SK-N-SH (cell line): ENCODE measurements at regions not wholly inside any gene's neighbourhood (a gene's known extent, or its start where the extent isn't known, plus 50 kb on each side); places are given as distances from the start of the nearest gene placed in this dataset.

ENCODE experiments used
- CTCF ChIA-PET: fragments of 300-600, 350-600 bp; formaldehyde crosslinking; extraction: SDS; loops from one replicate; lab custom pipeline; 2021; lab: Yijun Ruan, JAX
- POLR2A ChIA-PET: fragments of 350-600 bp; sonication (Branson Sonifier 250); formaldehyde crosslinking; extraction: SDS; loops from one replicate; lab custom pipeline; 2020; ENCODE audit warnings: antibody characterized with exemption, inconsistent platforms; lab: Yijun Ruan, JAX
- DNase-seq: peaks from one replicate; pipeline ENCODE4 v3.0.0; 2012
- H2AFZ ChIP-seq: fragments of 200-600 bp; sonication (generic); 2 replicates; pipeline ENCODE4 v1.8.1; 2016; ENCODE audit warnings: antibody characterized with exemption, mild to moderate bottlenecking, low read depth
- H3F3A ChIP-seq: fragments of 200-600 bp; sonication (generic); replicated peaks from 2 replicates; pipeline ENCODE3; 2016; ENCODE audit warnings: antibody characterized with exemption, mild to moderate bottlenecking; ENCODE audit not compliant: insufficient read depth
- H3K27ac ChIP-seq, 2 experiments: fragments of 200-500 bp in 1 of 2; fragments of 200-600 bp in 1 of 2; sonication (Bioruptor generic) in 1 of 2; sonication (generic), shearing (Covaris generic) in 1 of 2; 2 replicates each; pipeline versions ENCODE4 v1.5.1 to v1.6.1; 2014 to 2016; ENCODE audit warnings: low read depth in 2 of 2, inconsistent platforms in 1 of 2, low read length in 1 of 2, mild to moderate bottlenecking in 1 of 2, mixed read lengths in 1 of 2
- H3K27me3 ChIP-seq: fragments of 200-600 bp; sonication (generic), shearing (Covaris generic); 2 replicates; pipeline ENCODE4 v1.6.1; 2016; ENCODE audit warnings: mixed run types; ENCODE audit not compliant: insufficient read depth
- H3K36me3 ChIP-seq, 2 experiments: fragments of 200-500 bp in 1 of 2; fragments of 200-600 bp in 1 of 2; sonication (Bioruptor generic) in 1 of 2; sonication (generic) in 1 of 2; replicated peaks in 1 of 2; 2 replicates each; pipeline versions ENCODE3 to v1.5.1; 2014 to 2016; ENCODE audit warnings: low read length in 1 of 2, mild to moderate bottlenecking in 1 of 2; ENCODE audit not compliant: insufficient read depth in 2 of 2, control insufficient read depth in 1 of 2
- H3K4me1 ChIP-seq, 2 experiments: fragments of 200-500 bp in 1 of 2; fragments of 200-600 bp in 1 of 2; sonication (Bioruptor generic) in 1 of 2; sonication (generic), shearing (Covaris generic) in 1 of 2; 2 replicates each; pipeline versions ENCODE4 v1.5.1 to v1.6.1; 2014 to 2016; ENCODE audit warnings: low read depth in 1 of 2, low read length in 1 of 2, mixed run types in 1 of 2; ENCODE audit not compliant: insufficient read depth in 2 of 2, control insufficient read depth in 1 of 2
- H3K4me2 ChIP-seq: fragments of 200-600 bp; sonication (generic), shearing (Covaris generic); 2 replicates; pipeline ENCODE4 v1.6.1; 2017; ENCODE audit warnings: mixed run types
- H3K4me3 ChIP-seq, 2 experiments: fragments of 200-500 bp in 1 of 2; fragments of 200-600 bp in 1 of 2; sonication (Bioruptor generic) in 1 of 2; sonication (generic), shearing (Covaris generic) in 1 of 2; 2 replicates each; pipeline versions ENCODE4 v1.5.1 to v1.8.1; 2014 to 2016; ENCODE audit warnings: low read depth in 2 of 2, inconsistent platforms in 1 of 2, low read length in 1 of 2, mild to moderate bottlenecking in 1 of 2, mixed read lengths in 1 of 2, moderate library complexity in 1 of 2
- H3K79me2 ChIP-seq: fragments of 200-600 bp; sonication (generic); 2 replicates; pipeline ENCODE4 v1.8.1; 2017; ENCODE audit warnings: mild to moderate bottlenecking; ENCODE audit not compliant: insufficient read depth
- H3K9ac ChIP-seq: fragments of 200-600 bp; sonication (generic); 2 replicates; pipeline ENCODE4 v1.6.1; 2017; ENCODE audit warnings: mixed run types
- H3K9me2 ChIP-seq: fragments of 200-600 bp; sonication (generic); 2 replicates; pipeline ENCODE4 v1.6.1; 2017; ENCODE audit warnings: mixed run types
- H3K9me3 ChIP-seq: fragments of 200-600 bp; sonication (generic); 2 replicates; pipeline ENCODE4 v1.6.1; 2017; ENCODE audit warnings: mixed run types, mild to moderate bottlenecking, moderate library complexity
- H4K20me1 ChIP-seq: fragments of 200-600 bp; sonication (generic); 2 replicates; pipeline ENCODE4 v1.6.1; 2017; ENCODE audit warnings: mild to moderate bottlenecking, mixed run types; ENCODE audit not compliant: insufficient read depth
- CHD2 ChIP-seq: fragments of 150-350 bp; IDR thresholded peaks from 2 replicates; pipeline ENCODE4 v1.6.1; 2018; ENCODE audit warnings: low read length; ENCODE audit not compliant: partially characterized antibody
- EP300 ChIP-seq, 2 experiments: IDR thresholded peaks; 2 replicates each; pipeline versions ENCODE4 v1.4.0 to v1.6.1; 2012; ENCODE audit warnings: borderline replicate concordance in 1 of 2, low read depth in 1 of 2, low read length in 1 of 2
- EZH2phosphoT487 ChIP-seq: fragments of 200-600 bp; sonication (generic); IDR thresholded peaks from 2 replicates; pipeline ENCODE4 v1.6.1; 2017; ENCODE audit warnings: low read depth, mixed run types, mild to moderate bottlenecking, antibody characterized with exemption, moderate library complexity, borderline replicate concordance
- FOXJ3 ChIP-seq: sonication (generic); formaldehyde crosslinking; IDR thresholded peaks from 2 replicates; pipeline ENCODE4 v1.5.1; 2020; ENCODE audit warnings: mild to moderate bottlenecking, missing genetic modification reagents
- GABPA ChIP-seq: IDR thresholded peaks from 2 replicates; pipeline ENCODE4 v1.4.0; 2012; ENCODE audit warnings: low read depth, mild to moderate bottlenecking
- GATA2 ChIP-seq: sonication (generic); formaldehyde crosslinking; IDR thresholded peaks from 2 replicates; pipeline ENCODE4 v1.5.0; 2020; ENCODE audit warnings: mild to moderate bottlenecking, missing genetic modification reagents
- JUND ChIP-seq: IDR thresholded peaks from 2 replicates; pipeline ENCODE4 v1.4.0; 2012
- MEF2A ChIP-seq: IDR thresholded peaks from 2 replicates; pipeline ENCODE4 v1.4.0; 2012; ENCODE audit warnings: low read depth, borderline replicate concordance
- NFIC ChIP-seq: IDR thresholded peaks from 2 replicates; pipeline ENCODE4 v1.4.0; 2012; ENCODE audit warnings: borderline replicate concordance
- NRF1 ChIP-seq: IDR thresholded peaks from 2 replicates; pipeline ENCODE4 v1.6.1; 2012; ENCODE audit warnings: low read depth, mild to moderate bottlenecking, low read length
- RAD21 ChIP-seq: IDR thresholded peaks from 2 replicates; pipeline ENCODE4 v1.6.1; 2012; ENCODE audit warnings: mild to moderate bottlenecking, low read length
- RXRA ChIP-seq: IDR thresholded peaks from 2 replicates; pipeline ENCODE4 v1.4.0; 2012; ENCODE audit warnings: low read depth, mild to moderate bottlenecking, borderline replicate concordance
- SIN3A ChIP-seq: IDR thresholded peaks from 2 replicates; pipeline ENCODE4 v1.6.1; 2012; ENCODE audit warnings: low read depth, mild to moderate bottlenecking, low read length, moderate library complexity, borderline replicate concordance
- SMC3 ChIP-seq: IDR thresholded peaks from 2 replicates; pipeline ENCODE4 v1.6.1; 2012; ENCODE audit warnings: low read depth, low read length, improper control_type of control experiment
- TAF1 ChIP-seq: IDR thresholded peaks from 2 replicates; pipeline ENCODE4 v1.6.1; 2012; ENCODE audit warnings: low read depth, mild to moderate bottlenecking, low read length, moderate library complexity, borderline replicate concordance
- TEAD4 ChIP-seq: IDR thresholded peaks from 2 replicates; pipeline ENCODE4 v1.4.0; 2012; ENCODE audit warnings: mild to moderate bottlenecking, borderline replicate concordance; ENCODE audit not compliant: insufficient read depth
- YY1 ChIP-seq: IDR thresholded peaks from 2 replicates; pipeline ENCODE4 v1.4.0; 2012; ENCODE audit warnings: low read depth, mild to moderate bottlenecking
- WGBS: methylation state at CpG from one replicate; pipeline ENCODE4 v1.1.6; 2017; ENCODE audit warnings: low lambda C conversion rate; 5-methylcytosine and 5-hydroxymethylcytosine counted together
- TF ChIP-seq, protein P1 (sequence below): IDR thresholded peaks from 2 replicates; pipeline ENCODE4; 2012
- TF ChIP-seq, protein P2 (sequence below): fragments of 200-600 bp; sonication (generic); IDR thresholded peaks from 2 replicates; pipeline ENCODE4 v1.6.1; 2017; ENCODE audit warnings: antibody characterized with exemption, mild to moderate bottlenecking, moderate library complexity
- TF ChIP-seq, protein P3 (sequence below): IDR thresholded peaks from 2 replicates; pipeline ENCODE4 v1.4.0; 2012; ENCODE audit warnings: low read depth
- TF ChIP-seq, protein P4 (sequence below): IDR thresholded peaks from 2 replicates; pipeline ENCODE4 v1.4.0; 2012; ENCODE audit warnings: low read depth, borderline replicate concordance
- TF ChIP-seq, protein P5 (sequence below): IDR thresholded peaks from 2 replicates; pipeline ENCODE4 v1.6.1; 2012; ENCODE audit warnings: mild to moderate bottlenecking, low read depth, low read length, moderate library complexity
- TF ChIP-seq, protein P6 (sequence below): IDR thresholded peaks from 2 replicates; pipeline ENCODE4 v1.4.0; 2012; ENCODE audit warnings: low read depth, borderline replicate concordance

DNA sequence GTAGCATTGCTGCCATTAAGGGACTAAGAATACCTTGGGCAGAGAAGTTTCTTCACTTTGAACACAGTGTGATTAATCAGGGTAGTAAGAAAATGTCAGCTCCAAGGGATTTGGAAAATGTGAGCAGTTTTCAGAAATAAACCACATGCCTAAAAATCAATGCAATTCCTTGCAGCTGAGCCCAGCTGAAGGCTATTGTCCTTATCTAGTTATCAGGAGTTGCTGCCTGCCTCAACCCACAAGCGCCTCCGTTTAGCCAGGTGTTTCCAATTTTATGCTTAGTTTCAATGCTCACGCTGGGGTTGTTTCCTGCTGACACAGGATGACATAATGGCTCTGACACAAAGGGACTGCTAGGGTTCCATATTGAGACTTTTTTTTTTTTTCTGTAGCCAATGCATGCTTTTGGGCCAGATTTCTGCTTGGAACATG, 132.3 kb upstream of the ANK3 start:
- Histone ChIP-seq H3K27ac (peak overlapping the region; percentile 53 to 98), H3K4me2 (peak overlapping the region; percentile 7; the same call in 1 of the 2 replicates), H3K9ac (peak overlapping the region; percentile 26; the same call in 1 of the 2 replicates), H3K27me3 (no peaks in the 10 kb centered on the region), H4K20me1 (no peaks in the 10 kb centered on the region), H3K79me2 (no peaks in the 10 kb centered on the region), H3K4me3 (no peak overlapping the region; a peak in 1 of 4 replicates), H3F3A (peaks cover 32% of the 10 kb centered on the region), H2AFZ (peak overlapping the region; percentile 38; the same call in 1 of the 2 replicates), H3K4me1 (peaks cover 35% of the 10 kb centered on the region in 2 experiments; a peak in 3 of 4 replicates), H3K9me2 (no peaks in the 10 kb centered on the region), H3K9me3 (no peaks in the 10 kb centered on the region), H3K36me3 (no peaks in the 10 kb centered on the region)
- WGBS: 30% methylated on average over 3 of the region's 3 CpGs
- POLR2A ChIA-PET: no interaction called here
- peak; percentile 40 for DNase-seq
- CTCF ChIA-PET: interaction anchor here (1.4 to 1.8 kb wide), 3 partner anchors 10 to 125 kb away, joined by 4 to 6 read pairs (median 5); no protein-coding TSS in a partner anchor
- TF ChIP-seq MEF2A: peak; percentile 61
- TF ChIP-seq, protein P1, sequence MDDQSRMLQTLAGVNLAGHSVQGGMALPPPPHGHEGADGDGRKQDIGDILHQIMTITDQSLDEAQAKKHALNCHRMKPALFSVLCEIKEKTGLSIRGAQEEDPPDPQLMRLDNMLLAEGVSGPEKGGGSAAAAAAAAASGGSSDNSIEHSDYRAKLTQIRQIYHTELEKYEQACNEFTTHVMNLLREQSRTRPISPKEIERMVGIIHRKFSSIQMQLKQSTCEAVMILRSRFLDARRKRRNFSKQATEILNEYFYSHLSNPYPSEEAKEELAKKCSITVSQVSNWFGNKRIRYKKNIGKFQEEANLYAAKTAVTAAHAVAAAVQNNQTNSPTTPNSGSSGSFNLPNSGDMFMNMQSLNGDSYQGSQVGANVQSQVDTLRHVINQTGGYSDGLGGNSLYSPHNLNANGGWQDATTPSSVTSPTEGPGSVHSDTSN: peak; percentile 92
- TF ChIP-seq JUND: peak; percentile 93
- TF ChIP-seq TAF1: no peak
- 0 out of 2 replicates have a peak, but pooled peaks have one; percentile 87 for TF ChIP-seq SIN3A
- TF ChIP-seq SMC3: no peak
- TF ChIP-seq YY1: peak; percentile 63; the same call in 1 of the 2 replicates
- peak; percentile 94 for TF ChIP-seq TEAD4
- peak; percentile 85 for TF ChIP-seq NFIC
- TF ChIP-seq, protein P2, sequence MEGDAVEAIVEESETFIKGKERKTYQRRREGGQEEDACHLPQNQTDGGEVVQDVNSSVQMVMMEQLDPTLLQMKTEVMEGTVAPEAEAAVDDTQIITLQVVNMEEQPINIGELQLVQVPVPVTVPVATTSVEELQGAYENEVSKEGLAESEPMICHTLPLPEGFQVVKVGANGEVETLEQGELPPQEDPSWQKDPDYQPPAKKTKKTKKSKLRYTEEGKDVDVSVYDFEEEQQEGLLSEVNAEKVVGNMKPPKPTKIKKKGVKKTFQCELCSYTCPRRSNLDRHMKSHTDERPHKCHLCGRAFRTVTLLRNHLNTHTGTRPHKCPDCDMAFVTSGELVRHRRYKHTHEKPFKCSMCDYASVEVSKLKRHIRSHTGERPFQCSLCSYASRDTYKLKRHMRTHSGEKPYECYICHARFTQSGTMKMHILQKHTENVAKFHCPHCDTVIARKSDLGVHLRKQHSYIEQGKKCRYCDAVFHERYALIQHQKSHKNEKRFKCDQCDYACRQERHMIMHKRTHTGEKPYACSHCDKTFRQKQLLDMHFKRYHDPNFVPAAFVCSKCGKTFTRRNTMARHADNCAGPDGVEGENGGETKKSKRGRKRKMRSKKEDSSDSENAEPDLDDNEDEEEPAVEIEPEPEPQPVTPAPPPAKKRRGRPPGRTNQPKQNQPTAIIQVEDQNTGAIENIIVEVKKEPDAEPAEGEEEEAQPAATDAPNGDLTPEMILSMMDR: no peak
- TF ChIP-seq EZH2phosphoT487: no peak
- TF ChIP-seq NRF1: no peak
- peak; percentile 95 for TF ChIP-seq GATA2 (CRISPR knock-in tag)
- TF ChIP-seq, protein P3, sequence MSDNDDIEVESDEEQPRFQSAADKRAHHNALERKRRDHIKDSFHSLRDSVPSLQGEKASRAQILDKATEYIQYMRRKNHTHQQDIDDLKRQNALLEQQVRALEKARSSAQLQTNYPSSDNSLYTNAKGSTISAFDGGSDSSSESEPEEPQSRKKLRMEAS: peak; percentile 79
- peak; percentile 91 to 97 for TF ChIP-seq EP300 (IDR thresholded peaks at IDR 0.05; ENCODE audit: borderline replicate concordance in 1 of 2, low read depth in 1 of 2, low read length in 1 of 2)
- TF ChIP-seq FOXJ3 (CRISPR knock-in tag): no peak
- TF ChIP-seq RAD21: peak; percentile 3; the same call in 1 of the 2 replicates
- TF ChIP-seq, protein P4, sequence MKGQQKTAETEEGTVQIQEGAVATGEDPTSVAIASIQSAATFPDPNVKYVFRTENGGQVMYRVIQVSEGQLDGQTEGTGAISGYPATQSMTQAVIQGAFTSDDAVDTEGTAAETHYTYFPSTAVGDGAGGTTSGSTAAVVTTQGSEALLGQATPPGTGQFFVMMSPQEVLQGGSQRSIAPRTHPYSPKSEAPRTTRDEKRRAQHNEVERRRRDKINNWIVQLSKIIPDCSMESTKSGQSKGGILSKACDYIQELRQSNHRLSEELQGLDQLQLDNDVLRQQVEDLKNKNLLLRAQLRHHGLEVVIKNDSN: no peak
- peak; percentile 78; the same call in 1 of the 2 replicates for TF ChIP-seq RXRA
- TF ChIP-seq CHD2: peak; percentile 88
- TF ChIP-seq, protein P5, sequence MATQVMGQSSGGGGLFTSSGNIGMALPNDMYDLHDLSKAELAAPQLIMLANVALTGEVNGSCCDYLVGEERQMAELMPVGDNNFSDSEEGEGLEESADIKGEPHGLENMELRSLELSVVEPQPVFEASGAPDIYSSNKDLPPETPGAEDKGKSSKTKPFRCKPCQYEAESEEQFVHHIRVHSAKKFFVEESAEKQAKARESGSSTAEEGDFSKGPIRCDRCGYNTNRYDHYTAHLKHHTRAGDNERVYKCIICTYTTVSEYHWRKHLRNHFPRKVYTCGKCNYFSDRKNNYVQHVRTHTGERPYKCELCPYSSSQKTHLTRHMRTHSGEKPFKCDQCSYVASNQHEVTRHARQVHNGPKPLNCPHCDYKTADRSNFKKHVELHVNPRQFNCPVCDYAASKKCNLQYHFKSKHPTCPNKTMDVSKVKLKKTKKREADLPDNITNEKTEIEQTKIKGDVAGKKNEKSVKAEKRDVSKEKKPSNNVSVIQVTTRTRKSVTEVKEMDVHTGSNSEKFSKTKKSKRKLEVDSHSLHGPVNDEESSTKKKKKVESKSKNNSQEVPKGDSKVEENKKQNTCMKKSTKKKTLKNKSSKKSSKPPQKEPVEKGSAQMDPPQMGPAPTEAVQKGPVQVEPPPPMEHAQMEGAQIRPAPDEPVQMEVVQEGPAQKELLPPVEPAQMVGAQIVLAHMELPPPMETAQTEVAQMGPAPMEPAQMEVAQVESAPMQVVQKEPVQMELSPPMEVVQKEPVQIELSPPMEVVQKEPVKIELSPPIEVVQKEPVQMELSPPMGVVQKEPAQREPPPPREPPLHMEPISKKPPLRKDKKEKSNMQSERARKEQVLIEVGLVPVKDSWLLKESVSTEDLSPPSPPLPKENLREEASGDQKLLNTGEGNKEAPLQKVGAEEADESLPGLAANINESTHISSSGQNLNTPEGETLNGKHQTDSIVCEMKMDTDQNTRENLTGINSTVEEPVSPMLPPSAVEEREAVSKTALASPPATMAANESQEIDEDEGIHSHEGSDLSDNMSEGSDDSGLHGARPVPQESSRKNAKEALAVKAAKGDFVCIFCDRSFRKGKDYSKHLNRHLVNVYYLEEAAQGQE: no peak
- TF ChIP-seq, protein P6, sequence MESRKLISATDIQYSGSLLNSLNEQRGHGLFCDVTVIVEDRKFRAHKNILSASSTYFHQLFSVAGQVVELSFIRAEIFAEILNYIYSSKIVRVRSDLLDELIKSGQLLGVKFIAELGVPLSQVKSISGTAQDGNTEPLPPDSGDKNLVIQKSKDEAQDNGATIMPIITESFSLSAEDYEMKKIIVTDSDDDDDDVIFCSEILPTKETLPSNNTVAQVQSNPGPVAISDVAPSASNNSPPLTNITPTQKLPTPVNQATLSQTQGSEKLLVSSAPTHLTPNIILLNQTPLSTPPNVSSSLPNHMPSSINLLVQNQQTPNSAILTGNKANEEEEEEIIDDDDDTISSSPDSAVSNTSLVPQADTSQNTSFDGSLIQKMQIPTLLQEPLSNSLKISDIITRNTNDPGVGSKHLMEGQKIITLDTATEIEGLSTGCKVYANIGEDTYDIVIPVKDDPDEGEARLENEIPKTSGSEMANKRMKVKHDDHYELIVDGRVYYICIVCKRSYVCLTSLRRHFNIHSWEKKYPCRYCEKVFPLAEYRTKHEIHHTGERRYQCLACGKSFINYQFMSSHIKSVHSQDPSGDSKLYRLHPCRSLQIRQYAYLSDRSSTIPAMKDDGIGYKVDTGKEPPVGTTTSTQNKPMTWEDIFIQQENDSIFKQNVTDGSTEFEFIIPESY: peak; percentile 67; the same call in 1 of the 2 replicates
- peak; percentile 39; the same call in 1 of the 2 replicates for TF ChIP-seq GABPA
